ENCODE measurements at regions not wholly inside any gene's neighbourhood (a gene's known extent, or its start where the extent isn't known, plus 50 kb on each side); places are given as distances from the start of the nearest gene placed in this dataset.
"Not testable (repeated sequence)": the region's sequence is repeated elsewhere in the genome, so short reads cannot be mapped to it uniquely, and the experiment has no call there.

- DNase-seq (ENCODE audit: low spot score) = no peak
Observed at GRCh38 chr5:164300295-164300694, 794.9 kb downstream of the MAT2B start.

GRCh38 chr5:164301136-164301535, 795.7 kb downstream of the MAT2B start:
- no peak for DNase-seq (ENCODE audit: low spot score)

- DNase-seq (ENCODE audit: low spot score) = no peak
Observed at GRCh38 chr5:164301708-164302107, 796.3 kb downstream of the MAT2B start.

- no peak for DNase-seq (ENCODE audit: low spot score)
Observed at GRCh38 chr5:164302533-164303235, 797.3 kb downstream of the MAT2B start.

- DNase-seq (ENCODE audit: low spot score) = no peak
Observed at GRCh38 chr5:164303646-164304215, 798.3 kb downstream of the MAT2B start.

- no peak for DNase-seq (ENCODE audit: low spot score)
Observed at GRCh38 chr5:164306662-164307061, 801.2 kb downstream of the MAT2B start.

GRCh38 chr5:164312801-164313200, 807.4 kb downstream of the MAT2B start:
- DNase-seq (ENCODE audit: low spot score) = no peak

- no peak for DNase-seq (ENCODE audit: low spot score)
Observed at GRCh38 chr5:164317676-164318075, 812.3 kb downstream of the MAT2B start.

- no peak for DNase-seq (ENCODE audit: low spot score)
Observed at GRCh38 chr5:164319161-164319560, 813.7 kb downstream of the MAT2B start.

GRCh38 chr5:164324239-164324638, 818.8 kb downstream of the MAT2B start:
- DNase-seq (ENCODE audit: low spot score) = no peak

- no peak for DNase-seq (ENCODE audit: low spot score)
Observed at GRCh38 chr5:164326219-164326618, 820.8 kb downstream of the MAT2B start.

GRCh38 chr5:164327166-164327565, 821.7 kb downstream of the MAT2B start:
- not testable (repeated sequence) for DNase-seq (ENCODE audit: low spot score)

- DNase-seq (ENCODE audit: low spot score) = no peak
Observed at GRCh38 chr5:164332349-164333196, 827.2 kb downstream of the MAT2B start.

GRCh38 chr5:164335837-164336236, 830.4 kb downstream of the MAT2B start:
- no peak for DNase-seq (ENCODE audit: low spot score)

- DNase-seq (ENCODE audit: low spot score) = no peak
Observed at GRCh38 chr5:164336276-164336675, 830.9 kb downstream of the MAT2B start.

- no peak for DNase-seq (ENCODE audit: low spot score)
Observed at GRCh38 chr5:164336906-164337305, 831.5 kb downstream of the MAT2B start.

- no peak for DNase-seq (ENCODE audit: low spot score)
Observed at GRCh38 chr5:164341056-164341619, 835.7 kb downstream of the MAT2B start.

- no peak for DNase-seq (ENCODE audit: low spot score)
Observed at GRCh38 chr5:164345173-164345849, 839.9 kb downstream of the MAT2B start.

- DNase-seq (ENCODE audit: low spot score) = peak; percentile 10
Observed at GRCh38 chr5:164345853-164346252, 840.4 kb downstream of the MAT2B start.

GRCh38 chr5:164346785-164347630, 841.6 kb downstream of the MAT2B start:
- no peak for DNase-seq (ENCODE audit: low spot score)

- DNase-seq (ENCODE audit: low spot score) = no peak
Observed at GRCh38 chr5:164350236-164350635, 844.8 kb downstream of the MAT2B start.
